ENCODE measurements at regions not wholly inside any gene's neighbourhood (a gene's known extent, or its start where the extent isn't known, plus 50 kb on each side); places are given as distances from the start of the nearest gene placed in this dataset.
A peak's percentile ranks its signal among the peaks of the same experiment; 100 is the strongest.
"Not testable (repeated sequence)": the region's sequence is repeated elsewhere in the genome, so short reads cannot be mapped to it uniquely, and the experiment has no call there.

GRCh38 chr4:163988865-163989264, 494.4 kb downstream of the TMA16 start:
- no peak for DNase-seq

GRCh38 chr4:163991298-163991865, 496.9 kb downstream of the TMA16 start:
- no peak for DNase-seq

- no peak for DNase-seq
These were observed 514.9 kb downstream of the TMA16 start for GRCh38 chr4:164009435-164009834.

- DNase-seq, result no peak
These were observed 517.3 kb downstream of the TMA16 start for GRCh38 chr4:164011791-164012190.

- DNase-seq, result peak; percentile 7
These were observed 518.0 kb downstream of the TMA16 start for GRCh38 chr4:164012396-164013027.

GRCh38 chr4:164021947-164022346, 527.5 kb downstream of the TMA16 start:
- DNase-seq, result no peak

GRCh38 chr4:164023214-164023613, 528.7 kb downstream of the TMA16 start:
- no peak for DNase-seq

- no peak for DNase-seq
These were observed 533.3 kb downstream of the TMA16 start for GRCh38 chr4:164027805-164028204.

GRCh38 chr4:164039482-164039881, 545.0 kb downstream of the TMA16 start:
- no peak for DNase-seq

- DNase-seq, result no peak
These were observed 562.1 kb downstream of the TMA16 start for GRCh38 chr4:164056426-164057142.

GRCh38 chr4:164058776-164059445, 564.4 kb downstream of the TMA16 start:
- no peak for DNase-seq

GRCh38 chr4:164060456-164060855, 566.0 kb downstream of the TMA16 start:
- no peak for DNase-seq

- DNase-seq, result no peak
These were observed 573.9 kb downstream of the TMA16 start for GRCh38 chr4:164068392-164068791.

GRCh38 chr4:164070625-164071024, 576.1 kb downstream of the TMA16 start:
- no peak for DNase-seq

GRCh38 chr4:164081371-164081770, 586.9 kb downstream of the TMA16 start:
- DNase-seq, result no peak

GRCh38 chr4:164081801-164082200, 587.3 kb downstream of the TMA16 start:
- no peak for DNase-seq

GRCh38 chr4:164087733-164088132, 593.2 kb downstream of the TMA16 start:
- DNase-seq, result no peak

GRCh38 chr4:164095313-164096110, 601.0 kb downstream of the TMA16 start:
- no peak for DNase-seq

GRCh38 chr4:164096766-164097518, 602.5 kb downstream of the TMA16 start:
- DNase-seq, result no peak

- not testable (repeated sequence) for DNase-seq
These were observed 606.4 kb downstream of the TMA16 start for GRCh38 chr4:164100741-164101365.

GRCh38 chr4:164108971-164109370, 614.5 kb downstream of the TMA16 start:
- no peak for DNase-seq

- no peak for DNase-seq
These were observed 615.0 kb downstream of the TMA16 start for GRCh38 chr4:164109503-164109902.
